HG03135 (cell line): ENCODE measurements at regions not wholly inside any gene's neighbourhood (a gene's known extent, or its start where the extent isn't known, plus 50 kb on each side); places are given as distances from the start of the nearest gene placed in this dataset.

Source experiments
- ATAC-seq: cut with Tn5 transposase; IDR thresholded peaks from one replicate; pipeline ENCODE4 v1.9.1; 2021; ENCODE audit warnings: mild to moderate bottlenecking, moderate library complexity; ENCODE audit not compliant: unreplicated experiment

GRCh38 chr5:93076096-93076495 lies 504.9 kb downstream of the NR2F1-AS1 start:
- ATAC-seq: no peak

- ATAC-seq: no peak
Measured at GRCh38 chr5:93073547-93073946, 507.5 kb downstream of the NR2F1-AS1 start.

DNA sequence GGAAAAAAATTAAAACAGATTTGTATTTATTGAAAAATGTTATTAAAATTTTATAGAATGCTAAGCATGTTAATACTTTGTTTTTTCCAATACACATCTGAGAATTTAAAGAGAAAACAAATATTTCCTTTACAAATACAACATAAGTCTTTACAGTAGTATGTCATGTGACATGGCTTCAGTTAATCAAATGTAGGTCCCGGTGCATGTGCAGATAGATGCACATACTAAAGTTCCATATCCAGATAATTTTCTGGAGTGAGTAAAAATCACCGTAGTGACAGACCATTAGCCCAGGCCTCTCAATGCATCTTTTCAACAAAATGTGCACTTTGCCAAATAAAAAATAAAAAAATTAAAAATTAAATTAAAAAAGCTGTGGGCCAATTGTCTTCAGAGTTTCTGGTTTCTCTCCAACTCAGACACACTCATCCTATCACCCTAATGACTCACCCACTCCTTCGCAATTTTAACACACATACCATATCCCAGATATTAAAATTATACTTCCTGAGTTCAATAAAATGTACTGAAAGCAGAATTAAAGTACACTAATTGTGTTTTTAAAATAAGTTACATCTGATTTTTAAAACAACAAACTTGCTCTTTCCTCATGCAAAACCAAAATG lies 508.1 kb downstream of the NR2F1-AS1 start:
- no peak for ATAC-seq

- no peak for ATAC-seq
Measured at GRCh38 chr5:93071710-93072109, 509.3 kb downstream of the NR2F1-AS1 start.

- ATAC-seq: no peak
Measured at GRCh38 chr5:93070938-93071337, 510.1 kb downstream of the NR2F1-AS1 start.

DNA sequence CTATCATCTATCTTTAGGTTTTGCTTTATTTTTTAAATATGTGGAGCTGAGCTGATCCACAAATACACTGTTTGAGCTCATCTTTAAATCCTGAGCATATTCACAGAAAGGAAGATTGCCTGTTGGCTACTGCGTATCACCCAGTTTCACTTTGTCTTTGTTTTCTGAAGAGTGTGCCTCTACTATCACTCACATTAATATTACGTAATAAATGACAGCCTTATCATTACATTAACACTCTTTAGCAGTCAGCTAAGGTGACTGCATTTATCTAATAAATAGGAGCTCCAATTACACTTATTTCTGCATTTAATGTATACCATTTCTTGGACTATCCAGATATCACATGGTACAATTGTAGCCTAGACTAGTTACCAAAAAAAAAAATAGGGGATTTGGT lies 511.7 kb downstream of the NR2F1-AS1 start:
- no peak for ATAC-seq

GRCh38 chr5:93062548-93062947 lies 518.5 kb downstream of the NR2F1-AS1 start:
- no peak for ATAC-seq

GRCh38 chr5:93058309-93058708 lies 522.7 kb downstream of the NR2F1-AS1 start:
- ATAC-seq: no peak

DNA sequence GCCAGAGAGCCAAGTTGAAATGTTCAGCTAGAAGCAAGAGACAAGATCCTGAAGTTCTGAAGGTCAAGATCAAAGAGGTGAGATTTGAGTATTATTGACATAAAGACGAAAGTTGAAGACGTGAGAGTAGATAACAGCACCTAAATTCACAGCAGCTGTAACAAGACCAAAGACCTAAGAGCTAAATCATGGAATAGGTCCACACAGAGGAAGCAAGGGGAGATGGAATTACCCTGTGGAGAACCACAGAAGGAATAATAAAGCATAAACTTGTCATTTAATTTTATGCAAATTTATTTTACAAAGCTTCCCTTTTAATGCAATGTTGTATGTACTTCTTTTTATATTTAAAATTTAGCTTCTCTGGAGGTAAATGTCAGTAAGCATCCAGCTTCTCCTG lies 523.7 kb downstream of the NR2F1-AS1 start:
- no peak for ATAC-seq

GRCh38 chr5:93055971-93056370 lies 525.0 kb downstream of the NR2F1-AS1 start:
- no peak for ATAC-seq

DNA sequence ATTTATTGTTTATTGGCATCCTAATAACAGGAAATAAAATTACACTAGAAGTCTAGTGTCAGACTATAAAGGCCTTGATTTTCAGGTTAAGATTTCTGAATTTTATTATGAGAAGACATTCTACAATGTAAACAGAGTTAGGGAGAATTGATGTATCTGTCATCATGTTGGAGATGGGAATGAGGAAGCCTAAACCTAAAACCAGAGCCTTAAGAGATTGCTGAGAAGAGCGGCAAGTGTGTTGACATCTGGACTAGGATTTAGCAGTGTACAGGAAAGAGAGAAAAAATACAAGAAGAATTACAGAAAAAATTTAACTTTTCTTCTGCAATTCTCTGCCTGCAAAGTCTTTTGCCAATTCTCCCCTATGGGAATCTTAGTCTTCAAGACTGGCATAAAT lies 525.5 kb downstream of the NR2F1-AS1 start:
- ATAC-seq: no peak

- ATAC-seq: no peak
Measured at GRCh38 chr5:93054424-93055163, 526.4 kb downstream of the NR2F1-AS1 start.

- no peak for ATAC-seq
Measured at GRCh38 chr5:93053825-93054224, 527.2 kb downstream of the NR2F1-AS1 start.

- no peak for ATAC-seq
Measured at GRCh38 chr5:93048858-93049257, 532.2 kb downstream of the NR2F1-AS1 start.

DNA sequence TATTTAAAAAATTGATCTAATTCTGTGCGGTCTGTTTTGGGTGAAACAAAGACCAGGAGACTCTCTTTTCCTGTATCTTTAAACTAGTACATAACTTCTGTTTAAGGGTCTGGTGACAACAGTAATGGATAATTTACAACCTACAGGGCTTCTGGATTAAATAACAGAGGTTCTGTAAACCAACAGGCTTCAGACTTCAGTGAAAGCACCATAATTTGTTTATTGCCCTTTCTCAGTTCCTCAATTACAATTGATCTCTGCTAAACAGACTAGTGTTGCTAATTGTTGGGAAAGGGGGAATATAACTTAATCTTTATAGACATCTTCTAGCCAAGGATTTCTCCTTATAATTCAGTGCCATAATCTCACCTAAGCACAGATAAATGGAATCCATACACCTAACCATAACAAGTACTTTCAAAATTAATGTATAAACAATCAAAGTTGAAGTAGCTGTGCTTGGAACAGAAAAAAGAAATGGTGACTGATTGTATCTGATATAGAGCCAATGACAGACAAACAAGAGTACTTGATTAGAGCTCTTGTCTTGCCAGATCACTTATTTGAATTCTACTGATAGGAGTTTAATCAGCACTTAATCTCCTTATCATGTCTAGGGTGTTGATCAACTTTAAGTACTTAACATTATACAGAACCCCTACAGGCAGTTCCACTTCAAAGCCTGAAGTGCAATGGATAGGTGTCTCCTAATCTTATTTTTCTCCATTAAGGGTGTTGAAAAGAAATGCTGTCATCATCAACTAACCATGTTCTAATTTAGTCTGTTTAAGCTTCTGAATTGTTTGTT lies 536.0 kb downstream of the NR2F1-AS1 start:
- no peak for ATAC-seq

GRCh38 chr5:93039888-93040287 lies 541.1 kb downstream of the NR2F1-AS1 start:
- ATAC-seq: no peak

GRCh38 chr5:93034621-93035590 lies 546.1 kb downstream of the NR2F1-AS1 start:
- no peak for ATAC-seq

GRCh38 chr5:93022796-93023447 lies 558.1 kb downstream of the NR2F1-AS1 start:
- no peak for ATAC-seq

- ATAC-seq: no peak
Measured at GRCh38 chr5:93022211-93022610, 558.8 kb downstream of the NR2F1-AS1 start.

DNA sequence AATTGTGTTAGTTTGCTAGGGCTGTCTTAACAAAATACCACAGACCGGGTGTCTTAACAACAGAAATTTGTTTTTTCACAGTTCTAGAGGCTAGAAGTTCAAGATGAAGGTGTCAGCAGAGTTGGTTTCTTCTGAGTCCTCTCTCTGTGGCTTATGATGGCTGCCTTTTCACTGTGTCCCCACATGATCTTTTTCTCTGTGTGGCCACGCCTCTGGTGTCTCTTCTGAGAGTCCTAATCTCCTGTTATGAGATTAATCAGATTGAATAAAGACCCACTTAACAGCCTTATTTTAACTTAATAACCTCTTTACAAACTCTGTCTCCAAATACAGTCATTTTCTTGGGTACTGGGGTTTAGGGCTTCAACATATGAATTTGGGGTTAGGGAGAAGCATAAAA lies 561.1 kb downstream of the NR2F1-AS1 start:
- no peak for ATAC-seq
